K562 (cell line): ENCODE measurements at regions not wholly inside any gene's neighbourhood (a gene's known extent, or its start where the extent isn't known, plus 50 kb on each side); places are given as distances from the start of the nearest gene placed in this dataset.

ENCODE experiments used
- CHD2 ChIP-seq: IDR thresholded peaks from 2 replicates; pipeline ENCODE4 v1.6.1; 2011; ENCODE audit warnings: low read depth, low read length
- CTCF ChIP-seq, 3 experiments: IDR thresholded peaks in 2 of 3; conservative IDR thresholded peaks in 1 of 3; 2 replicates each; pipeline ENCODE4 v1.5.1; 2011 to 2012; ENCODE audit warnings: low read length in 3 of 3, mild to moderate bottlenecking in 3 of 3, control low read depth in 2 of 3, improper control_type of control experiment in 1 of 3, inconsistent platforms in 1 of 3, low read depth in 1 of 3, mixed read lengths in 1 of 3, moderate library complexity in 1 of 3; ENCODE audit not compliant: insufficient read depth in 2 of 3
- ELF1 ChIP-seq: fragments of 200-800 bp; sonication (Bioruptor generic); IDR thresholded peaks from 2 replicates; pipeline ENCODE4 v1.6.1; 2016; ENCODE audit warnings: missing genetic modification characterization, missing compliant biosample characterization
- EP400 ChIP-seq: fragments of 450-650 bp; IDR thresholded peaks from 2 replicates; pipeline ENCODE4 v1.6.1; 2017; ENCODE audit warnings: antibody characterized with exemption, mild to moderate bottlenecking, moderate library complexity
- ILF3 ChIP-seq: fragments of 450-650 bp; IDR thresholded peaks from 2 replicates; pipeline ENCODE4 v1.6.1; 2018; ENCODE audit warnings: antibody characterized with exemption, mild to moderate bottlenecking, moderate library complexity, borderline replicate concordance
- MAZ ChIP-seq, 2 experiments: fragments of 450-650 bp in 1 of 2; sonication (generic) in 1 of 2; formaldehyde crosslinking; IDR thresholded peaks in 1 of 2; conservative IDR thresholded peaks in 1 of 2; 2 replicates each; pipeline versions ENCODE4 v1.4.0 to v1.5.0; 2020; ENCODE audit warnings: mild to moderate bottlenecking in 1 of 2, missing genetic modification reagents in 1 of 2
- MBD2 ChIP-seq: sonication (generic); IDR thresholded peaks from 2 replicates; pipeline ENCODE4 v1.6.1; 2016; ENCODE audit warnings: low read depth, borderline replicate concordance
- MECOM ChIP-seq: fragments of 250-450 bp; sonication (Bioruptor Pico); IDR thresholded peaks from 2 replicates; pipeline ENCODE4 v1.8.0; 2022; ENCODE audit warnings: inconsistent platforms
- RBM22 ChIP-seq: fragments of 200-400 bp; formaldehyde crosslinking; IDR thresholded peaks from 2 replicates; pipeline ENCODE4 v1.6.1; 2018; ENCODE audit warnings: low read length, low read depth; ENCODE audit not compliant: poor library complexity, severe bottlenecking
- TAF9B ChIP-seq: fragments of 450-650 bp; IDR thresholded peaks from 2 replicates; pipeline ENCODE4 v1.6.1; 2018; ENCODE audit warnings: mild to moderate bottlenecking; ENCODE audit not compliant: partially characterized antibody
- YY1 ChIP-seq, 3 experiments: IDR thresholded peaks; 2 replicates each; pipeline ENCODE4 v1.6.1; 2011; ENCODE audit warnings: low read length in 2 of 3, mild to moderate bottlenecking in 2 of 3, moderate library complexity in 2 of 3, borderline replicate concordance in 1 of 3, control low read depth in 1 of 3, low read depth in 1 of 3; ENCODE audit not compliant: insufficient read depth in 3 of 3, insufficient replicate concordance in 2 of 3, control insufficient read depth in 1 of 3, insufficient read length in 1 of 3; ENCODE audit errors: extremely low read depth in 1 of 3
- ZNF274 ChIP-seq: IDR thresholded peaks from 2 replicates; pipeline ENCODE4 v1.6.1; 2011; ENCODE audit warnings: low read depth, mild to moderate bottlenecking, low read length, moderate library complexity, borderline replicate concordance
- TF ChIP-seq, protein P1 (sequence below): fragments of 450-650 bp; formaldehyde crosslinking; IDR thresholded peaks from 2 replicates; pipeline ENCODE4 v1.4.0; 2020; ENCODE audit warnings: mild to moderate bottlenecking, moderate library complexity
- TF ChIP-seq, protein P2 (sequence below), 3 experiments: fragments of 200-800 bp in 1 of 3; sonication (Bioruptor generic) in 1 of 3; sonication (generic) in 1 of 3; formaldehyde crosslinking in 1 of 3; IDR thresholded peaks; 2 replicates each; pipeline versions ENCODE4 v1.6.1 to v1.8.0; 2016 to 2022; ENCODE audit warnings: mild to moderate bottlenecking in 2 of 3, missing compliant biosample characterization in 2 of 3, missing genetic modification characterization in 2 of 3, missing genetic modification reagents in 1 of 3

GRCh38 chr5:93331863-93332262 is 249.2 kb downstream of the NR2F1-AS1 start:
- TF ChIP-seq CTCF (IDR thresholded peaks at IDR 0.05 in 2 of 3, conservative IDR thresholded peaks at IDR 0.05 in 1 of 3; ENCODE audit: insufficient read depth in 2 of 3, low read depth in 1 of 3, low read length in 3 of 3) = no peak
- TF ChIP-seq ZNF274 = no peak
- TF ChIP-seq CHD2 = no peak
- no peak for TF ChIP-seq TAF9B
- TF ChIP-seq ELF1 (tag) = no peak
- no peak for TF ChIP-seq EP400
- TF ChIP-seq, protein P1, sequence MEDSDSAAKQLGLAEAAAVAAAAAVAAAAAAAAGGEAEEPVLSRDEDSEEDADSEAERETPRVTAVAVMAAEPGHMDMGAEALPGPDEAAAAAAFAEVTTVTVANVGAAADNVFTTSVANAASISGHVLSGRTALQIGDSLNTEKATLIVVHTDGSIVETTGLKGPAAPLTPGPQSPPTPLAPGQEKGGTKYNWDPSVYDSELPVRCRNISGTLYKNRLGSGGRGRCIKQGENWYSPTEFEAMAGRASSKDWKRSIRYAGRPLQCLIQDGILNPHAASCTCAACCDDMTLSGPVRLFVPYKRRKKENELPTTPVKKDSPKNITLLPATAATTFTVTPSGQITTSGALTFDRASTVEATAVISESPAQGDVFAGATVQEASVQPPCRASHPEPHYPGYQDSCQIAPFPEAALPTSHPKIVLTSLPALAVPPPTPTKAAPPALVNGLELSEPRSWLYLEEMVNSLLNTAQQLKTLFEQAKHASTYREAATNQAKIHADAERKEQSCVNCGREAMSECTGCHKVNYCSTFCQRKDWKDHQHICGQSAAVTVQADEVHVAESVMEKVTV = no peak
- TF ChIP-seq RBM22 = no peak
- no peak for TF ChIP-seq MAZ (CRISPR knock-in tag; conservative IDR thresholded peaks at IDR 0.05 in 1 of 2, IDR thresholded peaks at IDR 0.05 in 1 of 2)
- TF ChIP-seq MECOM (CRISPR knock-in tag) = no peak
- TF ChIP-seq YY1 (IDR thresholded peaks at IDR 0.05; ENCODE audit: borderline replicate concordance in 1 of 3, control insufficient read depth in 1 of 3, extremely low read depth in 1 of 3, insufficient read depth in 3 of 3, insufficient read length in 1 of 3, insufficient replicate concordance in 2 of 3, low read depth in 1 of 3, low read length in 2 of 3) = no peak
- no peak for TF ChIP-seq MBD2
- TF ChIP-seq, protein P2, sequence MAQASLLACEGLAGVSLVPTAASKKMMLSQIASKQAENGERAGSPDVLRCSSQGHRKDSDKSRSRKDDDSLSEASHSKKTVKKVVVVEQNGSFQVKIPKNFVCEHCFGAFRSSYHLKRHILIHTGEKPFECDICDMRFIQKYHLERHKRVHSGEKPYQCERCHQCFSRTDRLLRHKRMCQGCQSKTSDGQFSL (CRISPR knock-in tag; IDR thresholded peaks at IDR 0.05) = no peak
- TF ChIP-seq, protein P2 (tag; IDR thresholded peaks at IDR 0.05) = no peak
- no peak for TF ChIP-seq ILF3
